ENCODE measurements at regions not wholly inside any gene's neighbourhood (a gene's known extent, or its start where the extent isn't known, plus 50 kb on each side); places are given as distances from the start of the nearest gene placed in this dataset.

DNA sequence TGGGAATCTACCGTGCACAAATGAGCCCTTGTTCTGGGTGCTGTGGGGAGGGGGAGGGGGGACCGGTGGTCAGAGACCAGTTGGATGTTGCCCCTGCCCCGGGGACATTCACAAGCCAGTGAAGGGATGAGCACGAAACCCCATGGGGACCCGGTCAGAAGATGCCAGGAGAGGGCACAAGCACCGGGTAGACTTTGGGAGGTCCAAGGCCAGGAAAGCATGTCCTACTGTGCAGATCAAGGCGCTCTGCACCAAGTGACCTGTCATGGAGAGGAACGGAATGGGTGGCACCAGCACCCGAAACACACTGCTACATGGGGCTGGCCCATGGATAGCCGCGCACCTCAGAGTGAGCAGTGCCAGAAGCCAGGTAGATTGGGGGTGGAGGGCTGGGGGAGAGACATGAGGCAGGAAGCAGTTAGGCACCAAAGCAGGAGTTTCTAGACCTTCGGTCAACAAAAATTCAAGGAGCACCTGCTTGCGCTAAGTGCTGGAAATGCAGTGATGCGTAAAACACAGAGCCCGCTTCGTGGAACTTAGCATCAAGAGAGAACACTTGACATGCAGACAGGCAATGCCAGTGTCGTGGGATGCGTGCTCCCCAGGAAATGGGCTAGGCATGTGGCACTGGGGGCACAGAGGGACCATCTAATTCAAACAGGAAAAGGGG is 99.1 kb downstream of the CPN2 start:
- FAIRE-seq (no peak), DNase-seq (ENCODE audit: insufficient read length) (no peak)
- TF ChIP-seq TAF1 (IDR thresholded peaks at IDR 0.05; ENCODE audit: borderline replicate concordance, low read depth, low read length) (no peak), POLR2AphosphoS5 (IDR thresholded peaks at IDR 0.05; ENCODE audit: low read depth, low read length) (no peak), POLR2A (IDR thresholded peaks at IDR 0.05; ENCODE audit: low read depth, low read length) (no peak)

GRCh38 chr3:194253270-194253669 is 97.9 kb downstream of the CPN2 start:
- FAIRE-seq: no peak
- DNase-seq (ENCODE audit: insufficient read length): no peak
- TF ChIP-seq POLR2A (IDR thresholded peaks at IDR 0.05; ENCODE audit: low read depth, low read length): no peak
- no peak for TF ChIP-seq TAF1 (IDR thresholded peaks at IDR 0.05; ENCODE audit: borderline replicate concordance, low read depth, low read length)
- no peak for TF ChIP-seq POLR2AphosphoS5 (IDR thresholded peaks at IDR 0.05; ENCODE audit: low read depth, low read length)

DNA sequence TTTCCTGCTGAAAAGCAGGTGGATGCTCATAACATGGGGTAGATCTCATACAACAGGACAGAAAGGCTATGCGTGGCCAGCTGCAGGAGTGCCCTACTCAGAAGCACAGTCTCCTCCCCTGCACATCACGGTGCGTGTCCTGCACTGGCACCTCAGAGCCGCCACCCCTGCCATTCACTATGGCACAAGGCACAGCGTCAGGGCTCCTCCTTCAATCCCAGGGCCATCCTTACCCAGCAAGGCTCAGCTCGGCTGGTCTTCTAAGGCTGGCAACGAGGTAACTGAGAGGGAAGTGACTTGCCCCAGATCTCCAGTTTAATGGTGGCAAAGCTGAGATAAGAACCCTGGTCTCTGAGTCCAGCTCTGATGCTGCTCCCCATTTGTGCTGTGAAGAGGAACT is 97.1 kb downstream of the CPN2 start:
- FAIRE-seq: no peak
- TF ChIP-seq POLR2AphosphoS5 (IDR thresholded peaks at IDR 0.05; ENCODE audit: low read depth, low read length): no peak
- TF ChIP-seq POLR2A (IDR thresholded peaks at IDR 0.05; ENCODE audit: low read depth, low read length): no peak
- TF ChIP-seq TAF1 (IDR thresholded peaks at IDR 0.05; ENCODE audit: borderline replicate concordance, low read depth, low read length): no peak
- DNase-seq (ENCODE audit: insufficient read length): no peak

GRCh38 chr3:194255252-194256039 is 95.7 kb downstream of the CPN2 start:
- DNase-seq (ENCODE audit: insufficient read length) (no peak), FAIRE-seq (peak; percentile 67)
- TF ChIP-seq TAF1 (IDR thresholded peaks at IDR 0.05; ENCODE audit: borderline replicate concordance, low read depth, low read length) (no peak), POLR2A (IDR thresholded peaks at IDR 0.05; ENCODE audit: low read depth, low read length) (peak; percentile 31; the same call in 1 of the 2 replicates)

GRCh38 chr3:194256040-194256945 is 94.8 kb downstream of the CPN2 start:
- FAIRE-seq (no peak), DNase-seq (ENCODE audit: insufficient read length) (no peak)
- TF ChIP-seq POLR2AphosphoS5 (IDR thresholded peaks at IDR 0.05; ENCODE audit: low read depth, low read length) (no peak), POLR2A (IDR thresholded peaks at IDR 0.05; ENCODE audit: low read depth, low read length) (no peak), TAF1 (IDR thresholded peaks at IDR 0.05; ENCODE audit: borderline replicate concordance, low read depth, low read length) (no peak)

DNA sequence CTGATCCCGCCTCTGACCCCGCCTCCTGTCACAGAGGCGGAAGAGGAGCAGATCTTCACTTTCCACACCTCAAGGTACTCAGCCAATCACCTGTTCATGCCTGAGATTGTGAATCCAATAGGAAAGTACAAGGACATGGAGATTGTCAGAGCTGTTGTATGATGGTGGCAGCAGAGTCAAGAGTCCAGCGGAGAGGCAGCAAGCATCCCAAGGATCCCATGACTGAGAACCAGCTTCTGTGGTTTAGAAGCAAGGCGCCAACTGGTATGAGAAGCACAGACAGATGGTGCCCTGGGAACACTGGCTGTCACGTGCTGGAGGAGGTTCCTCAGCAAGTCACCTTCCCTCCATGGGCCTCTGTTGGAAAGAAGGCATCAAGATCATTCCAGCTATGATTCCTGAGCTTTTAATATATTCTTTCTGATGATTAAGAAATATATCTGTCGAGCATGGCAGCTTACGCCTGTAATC is 93.9 kb downstream of the CPN2 start:
- TF ChIP-seq POLR2AphosphoS5 (IDR thresholded peaks at IDR 0.05; ENCODE audit: low read depth, low read length) (no peak), POLR2A (IDR thresholded peaks at IDR 0.05; ENCODE audit: low read depth, low read length) (no peak), TAF1 (IDR thresholded peaks at IDR 0.05; ENCODE audit: borderline replicate concordance, low read depth, low read length) (no peak)
- no peak for DNase-seq (ENCODE audit: insufficient read length)
- FAIRE-seq: no peak

DNA sequence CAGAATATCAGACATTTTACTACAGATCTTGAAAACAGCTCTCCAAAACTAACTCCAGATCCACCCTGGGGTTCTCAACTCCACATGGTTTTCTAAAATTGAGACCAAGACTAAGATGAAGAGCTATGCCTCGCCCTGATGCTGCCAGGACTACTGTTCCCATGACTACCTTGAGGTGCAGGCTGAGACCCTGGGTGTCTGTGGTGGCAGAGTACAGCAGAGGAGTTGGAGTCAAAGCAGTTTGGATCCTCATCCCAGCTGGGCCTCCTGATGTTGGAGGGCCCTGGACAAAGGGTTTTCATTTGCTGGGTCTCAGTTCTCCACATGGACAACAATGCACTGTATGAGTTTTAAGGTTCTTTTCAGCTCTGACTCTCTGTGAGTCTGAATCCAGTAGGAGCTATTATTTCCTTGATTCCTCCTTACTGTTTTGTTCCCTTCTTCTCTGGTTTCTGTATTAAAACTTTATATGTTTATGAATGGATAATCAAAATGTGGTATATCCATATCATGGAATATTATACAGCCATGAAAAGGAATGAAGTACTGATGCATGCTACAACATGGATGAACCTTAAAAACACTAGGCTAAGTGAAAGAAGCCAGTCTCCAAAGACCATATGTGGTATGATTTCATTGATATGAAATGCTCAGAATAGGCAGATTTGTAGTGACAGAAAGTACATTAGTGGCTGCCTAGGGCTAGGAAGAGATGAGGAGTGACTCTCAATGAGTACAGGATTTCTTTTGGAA is 93.0 kb downstream of the CPN2 start:
- DNase-seq (ENCODE audit: insufficient read length) (no peak), FAIRE-seq (no peak)
- TF ChIP-seq TAF1 (IDR thresholded peaks at IDR 0.05; ENCODE audit: borderline replicate concordance, low read depth, low read length) (no peak), POLR2AphosphoS5 (IDR thresholded peaks at IDR 0.05; ENCODE audit: low read depth, low read length) (no peak), POLR2A (IDR thresholded peaks at IDR 0.05; ENCODE audit: low read depth, low read length) (no peak)

- FAIRE-seq (no peak), DNase-seq (ENCODE audit: insufficient read length) (no peak)
- TF ChIP-seq POLR2A (IDR thresholded peaks at IDR 0.05; ENCODE audit: low read depth, low read length): no peak
- TF ChIP-seq POLR2AphosphoS5 (IDR thresholded peaks at IDR 0.05; ENCODE audit: low read depth, low read length): no peak
- no peak for TF ChIP-seq TAF1 (IDR thresholded peaks at IDR 0.05; ENCODE audit: borderline replicate concordance, low read depth, low read length)
Measured at GRCh38 chr3:194259982-194260766, 91.0 kb downstream of the CPN2 start.

- DNase-seq (ENCODE audit: insufficient read length) (no peak), FAIRE-seq (no peak)
Measured at GRCh38 chr3:194261581-194262063, 89.5 kb downstream of the CPN2 start.

More at GRCh38 chr3:194261581-194262063, 89.5 kb downstream of the CPN2 start:
- TF ChIP-seq POLR2A (IDR thresholded peaks at IDR 0.05; ENCODE audit: low read depth, low read length) (no peak), POLR2AphosphoS5 (IDR thresholded peaks at IDR 0.05; ENCODE audit: low read depth, low read length) (no peak), TAF1 (IDR thresholded peaks at IDR 0.05; ENCODE audit: borderline replicate concordance, low read depth, low read length) (no peak)
